ENCODE measurements at regions not wholly inside any gene's neighbourhood (a gene's known extent, or its start where the extent isn't known, plus 50 kb on each side); places are given as distances from the start of the nearest gene placed in this dataset.

GRCh38 chr4:189036906-189037305, 897.7 kb downstream of the TRIML1 start:
- no peak for TF ChIP-seq CTCF (IDR thresholded peaks at IDR 0.05)
- TF ChIP-seq POLR2A (IDR thresholded peaks at IDR 0.05): no peak
- TF ChIP-seq EP300 (IDR thresholded peaks at IDR 0.05): no peak
